GM10266 (cell line): ENCODE measurements at regions not wholly inside any gene's neighbourhood (a gene's known extent, or its start where the extent isn't known, plus 50 kb on each side); places are given as distances from the start of the nearest gene placed in this dataset.

Source experiments
- DNase-seq: peaks from one replicate; pipeline ENCODE4 v3.0.0; 2012; ENCODE audit errors: extremely low spot score
- CTCF ChIP-seq: IDR thresholded peaks from 2 replicates; pipeline ENCODE4 v1.5.1; 2012; ENCODE audit warnings: mild to moderate bottlenecking, low read depth; ENCODE audit not compliant: control insufficient read depth, insufficient read depth; ENCODE audit errors: missing control alignments

- no peak for DNase-seq
- TF ChIP-seq CTCF = no peak
These were observed 95.0 kb downstream of the MICALL2 start for GRCh38 chr7:1364068-1364905.

GRCh38 chr7:1364906-1365570 is 94.2 kb downstream of the MICALL2 start:
- no peak for DNase-seq
- TF ChIP-seq CTCF = no peak

- no peak for DNase-seq
- no peak for TF ChIP-seq CTCF
These were observed 93.4 kb downstream of the MICALL2 start for GRCh38 chr7:1365846-1366245.

- no peak for TF ChIP-seq CTCF
- no peak for DNase-seq
These were observed 92.4 kb downstream of the MICALL2 start for GRCh38 chr7:1366801-1367405.

GRCh38 chr7:1367501-1368183 is 91.6 kb downstream of the MICALL2 start:
- TF ChIP-seq CTCF = no peak
- no peak for DNase-seq

- TF ChIP-seq CTCF = no peak
These were observed 91.0 kb downstream of the MICALL2 start for GRCh38 chr7:1368184-1368681.

More at GRCh38 chr7:1368184-1368681, 91.0 kb downstream of the MICALL2 start:
- no peak for DNase-seq
